GM18499 (cell line): ENCODE measurements at regions not wholly inside any gene's neighbourhood (a gene's known extent, or its start where the extent isn't known, plus 50 kb on each side); places are given as distances from the start of the nearest gene placed in this dataset.

Experiments used
- ATAC-seq: cut with Tn5 transposase; IDR thresholded peaks from one replicate; pipeline ENCODE4 v1.9.1; 2021; ENCODE audit warnings: moderate number of reproducible peaks; ENCODE audit not compliant: insufficient read depth, unreplicated experiment

DNA sequence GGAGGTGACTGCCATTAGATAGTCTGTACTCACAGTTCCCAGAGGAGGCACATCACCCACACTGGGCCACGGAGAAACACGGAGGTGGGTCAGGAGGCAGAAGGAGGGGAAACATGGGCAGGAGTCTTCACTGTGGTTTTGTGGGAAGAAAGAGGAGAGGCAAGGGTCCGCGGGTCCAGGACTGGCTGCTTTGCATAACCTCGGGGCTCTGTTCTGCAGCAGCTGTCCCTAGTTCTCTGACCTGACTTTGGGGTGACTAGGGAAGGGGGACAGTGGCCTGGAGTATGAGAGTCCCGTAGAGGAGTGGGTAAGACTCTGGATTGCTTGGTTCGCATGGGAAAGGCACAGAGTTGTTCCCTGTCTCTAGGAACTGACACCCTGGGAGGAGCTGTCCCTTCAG, 238.3 kb upstream of the RAB6C start:
- no peak for ATAC-seq

DNA sequence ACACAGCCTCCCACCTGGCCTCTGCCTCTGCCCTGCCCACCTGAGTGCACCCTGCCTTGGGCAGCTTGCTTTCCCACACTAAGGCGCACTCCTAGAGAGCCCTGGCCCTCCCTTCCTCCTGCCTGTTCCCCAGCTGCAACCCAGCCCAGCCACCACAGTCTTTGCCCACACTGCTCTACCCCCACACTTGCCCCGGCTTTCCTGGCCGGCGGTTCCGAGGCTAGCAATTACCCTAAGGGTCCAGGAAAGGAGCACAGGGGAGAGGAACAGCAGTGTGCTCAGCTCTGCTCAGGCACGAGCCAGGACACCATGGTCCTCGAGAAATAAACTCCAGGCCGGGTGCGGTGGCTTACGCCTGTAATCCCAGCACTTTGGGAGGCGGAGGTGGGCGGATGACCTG, 237.8 kb upstream of the RAB6C start:
- ATAC-seq, result no peak

DNA sequence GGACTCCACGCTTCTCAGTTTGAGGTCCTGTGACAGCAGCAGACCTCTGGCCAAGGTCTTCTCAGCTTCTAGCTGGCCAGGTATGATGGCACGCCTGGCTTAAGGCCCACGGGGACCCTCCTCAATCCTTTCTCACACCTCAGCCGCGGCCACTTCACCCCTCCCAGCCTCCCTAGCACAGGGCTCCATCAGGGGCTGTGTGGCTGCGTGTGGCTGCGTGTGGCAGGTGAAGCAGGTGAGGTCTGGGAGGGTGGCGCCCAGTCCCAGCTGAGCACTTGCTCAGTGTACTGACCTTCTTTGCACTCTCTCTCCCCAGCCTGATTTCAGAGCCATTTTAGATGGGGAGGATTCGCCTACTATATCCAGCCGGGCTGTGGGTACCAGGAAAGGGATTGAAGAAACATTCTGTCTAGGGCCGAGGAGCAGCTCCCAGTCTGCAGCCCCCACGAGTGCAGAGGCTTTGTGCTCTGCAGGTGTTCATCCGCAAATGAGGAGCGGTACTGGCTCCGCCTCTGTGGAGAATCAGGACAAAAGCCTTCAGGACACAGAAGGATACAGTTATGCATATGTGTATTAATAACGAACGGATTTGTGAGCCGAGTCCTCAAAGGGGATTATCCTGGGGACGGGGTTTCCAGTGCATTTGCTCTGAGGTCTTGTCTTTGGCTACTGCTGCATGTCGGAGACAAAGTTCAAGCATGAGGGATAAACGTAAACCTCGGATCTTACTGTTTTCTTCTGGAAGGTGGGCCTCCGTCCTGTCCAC, 236.9 kb upstream of the RAB6C start:
- ATAC-seq, result no peak

DNA sequence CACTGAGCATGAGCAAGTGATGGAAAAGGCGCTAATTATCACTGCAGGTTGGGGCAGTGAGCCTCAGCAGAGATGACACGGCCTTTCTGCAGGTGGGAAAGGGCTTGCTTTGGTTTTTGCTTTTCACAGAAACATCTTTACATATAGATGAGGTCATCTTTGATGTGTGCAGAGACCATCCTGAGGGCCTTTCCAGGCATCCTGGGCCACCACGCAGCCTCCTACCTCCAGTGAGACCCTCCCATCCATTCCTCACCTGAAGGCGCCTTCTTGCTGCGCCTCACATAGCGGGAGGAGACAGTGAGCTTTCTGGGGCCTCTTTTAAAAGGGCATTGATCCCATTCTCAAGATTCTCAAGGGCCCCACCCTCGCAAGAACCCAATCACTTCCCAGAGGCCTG, 235.3 kb upstream of the RAB6C start:
- ATAC-seq, result no peak

DNA sequence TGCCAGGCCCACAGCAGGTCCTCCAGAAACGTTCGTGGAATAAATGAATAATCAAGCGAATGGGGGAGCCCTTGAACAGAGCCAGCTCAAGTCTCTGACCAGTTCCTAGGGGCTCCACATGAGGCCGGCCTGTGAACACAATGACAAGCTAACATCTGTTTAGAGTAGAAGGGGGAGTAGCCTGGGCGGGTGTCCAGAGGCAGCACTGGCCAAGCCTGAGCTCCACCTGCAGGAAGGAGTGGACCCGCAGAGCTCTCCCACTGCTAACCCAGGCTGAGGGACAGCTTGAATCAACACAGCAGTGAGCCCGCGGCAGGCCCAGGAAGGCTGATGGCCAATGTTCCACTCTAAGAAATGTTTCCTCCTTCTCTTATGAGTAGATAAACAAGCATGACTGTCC, 234.8 kb upstream of the RAB6C start:
- ATAC-seq, result no peak

DNA sequence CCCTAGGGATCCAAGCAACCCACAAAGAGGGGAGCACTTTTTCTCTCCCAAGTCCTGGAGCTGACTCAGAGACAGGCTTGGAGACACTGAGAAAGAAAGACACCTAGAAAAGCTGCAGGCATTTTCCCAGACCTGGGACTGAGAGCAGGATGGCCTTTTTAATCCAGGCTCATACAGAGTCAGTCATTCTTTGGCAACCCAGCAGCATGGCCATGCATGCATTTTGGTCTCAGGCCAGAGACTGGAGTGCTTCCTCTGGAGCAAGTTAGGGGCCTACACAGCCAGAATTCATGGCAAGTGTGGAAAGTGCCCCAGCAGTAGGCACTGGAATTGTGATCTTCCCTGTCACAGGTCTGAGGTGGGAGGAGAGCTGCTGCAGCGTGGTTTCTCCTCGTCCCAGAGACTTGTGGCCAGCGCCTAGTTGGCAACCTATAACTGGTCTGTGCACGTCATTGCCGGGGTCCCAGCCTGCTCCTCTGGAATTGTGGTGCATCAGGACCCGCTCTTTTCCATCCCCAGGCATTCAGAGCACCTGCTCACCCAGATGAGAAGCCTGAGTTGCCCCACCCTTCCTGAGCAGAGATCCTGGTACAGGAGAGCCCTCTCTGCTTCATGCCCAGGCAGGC, 231.9 kb upstream of the RAB6C start:
- ATAC-seq, result no peak

DNA sequence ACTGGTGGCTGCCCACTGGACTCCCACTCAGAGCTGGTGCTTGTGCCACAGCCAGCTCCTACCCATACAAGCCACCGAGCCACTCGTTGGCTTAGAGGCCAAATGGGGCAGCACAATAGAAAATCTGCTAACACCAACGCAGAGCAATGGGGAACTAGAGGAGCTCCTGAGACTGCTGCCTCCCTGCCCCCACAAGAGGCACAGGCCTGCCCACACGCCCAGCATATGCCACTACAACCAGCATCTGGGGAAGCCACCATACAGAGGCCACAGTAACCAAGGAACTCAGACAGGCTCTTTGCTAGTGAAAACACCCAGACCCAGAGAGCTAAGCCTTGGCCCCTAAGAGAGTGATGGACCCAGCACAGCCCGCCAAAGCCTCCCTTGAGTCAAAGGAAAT, 231.2 kb upstream of the RAB6C start:
- ATAC-seq, result no peak

DNA sequence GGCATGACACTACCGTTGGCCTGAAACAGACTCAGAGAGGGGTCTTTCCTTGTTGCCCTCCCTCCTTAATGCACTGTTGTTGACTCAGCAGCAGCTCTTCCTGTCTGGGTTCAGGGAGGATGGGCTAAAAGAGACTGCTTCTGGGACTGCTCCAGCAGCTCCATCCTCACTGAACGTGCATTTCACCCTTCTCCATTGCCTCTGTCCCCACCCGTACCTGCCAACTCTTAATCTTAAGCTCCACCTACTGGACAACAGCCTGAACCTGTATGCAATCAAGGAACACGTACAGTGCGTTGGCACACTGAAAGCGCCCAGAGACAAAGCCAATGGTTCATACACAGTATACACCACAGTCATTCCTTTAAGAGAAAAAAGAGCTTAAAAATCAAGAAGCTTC, 230.8 kb upstream of the RAB6C start:
- no peak for ATAC-seq

DNA sequence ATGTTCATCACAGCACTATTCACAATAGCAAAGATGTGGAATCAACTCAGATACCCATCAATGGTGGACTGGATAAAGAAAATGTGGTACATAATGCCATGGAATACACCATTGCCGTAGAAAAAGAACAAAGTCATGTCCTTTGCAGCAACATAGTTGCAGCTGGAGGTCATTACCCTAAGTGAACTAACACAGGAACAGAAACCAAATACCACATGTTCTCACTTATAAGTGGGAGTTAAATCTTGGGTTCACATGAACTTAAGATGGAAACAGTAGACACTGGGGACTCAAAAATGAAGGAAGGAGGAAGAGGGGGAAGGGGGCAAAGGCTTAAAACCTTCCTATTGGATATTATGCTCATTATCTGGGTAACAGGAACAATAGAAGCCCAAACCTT, 228.1 kb upstream of the RAB6C start:
- ATAC-seq, result no peak

DNA sequence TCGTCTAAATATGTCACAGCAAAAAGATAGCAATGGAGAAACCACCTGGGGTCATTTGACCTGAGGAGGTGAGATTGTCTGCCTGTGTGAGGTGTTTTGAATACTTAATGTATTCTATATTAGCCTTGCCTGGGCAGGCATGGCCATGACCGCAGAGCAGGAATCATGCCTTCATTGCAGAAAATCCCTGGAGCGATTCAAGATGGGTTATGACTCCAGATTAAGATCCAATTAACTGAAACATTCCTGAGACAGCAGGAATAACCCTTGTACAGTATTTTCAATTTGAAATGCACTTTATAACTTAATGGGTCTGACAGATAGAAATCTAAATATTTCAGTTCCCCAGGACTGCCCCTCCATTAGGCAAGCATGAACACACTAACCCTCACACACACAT, 227.3 kb upstream of the RAB6C start:
- no peak for ATAC-seq

DNA sequence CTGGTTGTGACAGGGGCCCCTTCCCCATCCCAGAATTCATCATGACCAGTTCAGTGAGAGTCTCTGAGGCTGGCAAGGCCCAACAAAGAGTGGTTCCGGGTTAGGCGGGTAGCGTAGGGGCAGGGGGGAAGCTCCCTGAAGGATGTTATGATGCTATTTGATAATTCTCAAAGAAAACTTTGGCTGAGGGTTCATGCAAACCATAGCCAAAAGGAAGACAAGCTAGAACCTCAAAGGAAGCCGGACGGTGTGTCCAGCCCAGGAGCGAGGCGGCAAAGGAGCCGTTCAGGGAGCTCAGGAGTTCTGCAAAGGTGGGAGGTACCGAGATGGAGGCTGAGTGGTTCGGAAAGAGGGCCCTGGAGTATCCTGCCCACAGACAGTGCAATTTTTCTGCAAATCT, 226.8 kb upstream of the RAB6C start:
- ATAC-seq, result no peak

DNA sequence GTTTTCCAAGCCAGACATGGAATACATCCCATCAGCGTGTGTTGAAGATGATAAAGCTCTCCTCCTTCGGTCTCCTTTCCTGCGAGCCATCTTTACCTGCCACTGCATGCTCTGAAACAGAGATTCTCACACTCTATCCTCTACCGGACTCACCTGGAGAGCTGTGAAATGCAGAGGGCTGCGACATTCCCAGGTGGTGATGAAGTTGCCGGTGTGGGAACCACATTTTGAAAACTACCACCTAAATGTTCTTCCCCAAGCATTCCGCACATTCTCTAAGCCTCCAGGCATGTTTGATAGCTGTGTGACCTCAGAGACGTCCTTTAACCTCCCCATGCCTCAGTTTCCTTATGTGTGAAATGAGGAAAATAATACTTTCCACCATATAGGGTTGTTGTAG, 226.2 kb upstream of the RAB6C start:
- no peak for ATAC-seq

DNA sequence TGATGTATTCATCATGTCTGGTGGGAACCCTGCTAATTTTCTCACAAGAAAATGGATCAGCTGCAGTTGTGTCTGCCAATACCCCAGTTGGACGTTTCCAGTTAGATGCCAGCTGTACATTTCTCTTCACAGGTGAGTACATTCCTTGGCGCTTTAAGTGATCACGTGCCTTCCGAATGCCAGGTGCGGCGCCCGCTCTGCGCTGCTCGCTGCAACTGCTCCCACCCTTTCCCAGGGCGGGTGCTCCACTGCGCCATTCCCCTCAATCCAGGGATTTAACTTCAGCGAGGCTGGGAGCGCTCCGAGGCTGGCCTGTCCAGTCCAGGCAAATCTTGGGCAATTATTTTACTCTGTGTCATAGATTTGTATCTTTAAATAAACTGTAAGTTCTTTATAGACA, 225.0 kb upstream of the RAB6C start:
- ATAC-seq, result no peak

DNA sequence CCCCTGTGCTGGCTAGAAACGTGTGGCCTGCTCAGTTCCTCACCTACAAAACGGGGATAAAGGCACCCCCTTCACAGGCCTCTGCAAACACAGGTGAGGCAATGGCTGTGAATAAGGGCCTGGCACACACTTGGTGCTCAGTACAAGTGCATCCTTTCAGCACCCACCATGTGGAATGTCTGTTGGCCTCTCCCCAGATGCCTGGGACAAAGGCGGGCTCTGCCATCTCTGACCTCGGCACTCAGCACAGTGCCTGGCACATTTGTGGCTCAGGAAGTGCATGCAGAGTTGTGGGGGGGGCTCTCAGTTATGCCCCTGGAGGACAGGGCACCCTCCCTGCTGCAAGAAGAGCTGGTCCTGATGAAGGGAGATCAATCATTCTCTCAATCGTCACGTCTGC, 224.6 kb upstream of the RAB6C start:
- no peak for ATAC-seq

DNA sequence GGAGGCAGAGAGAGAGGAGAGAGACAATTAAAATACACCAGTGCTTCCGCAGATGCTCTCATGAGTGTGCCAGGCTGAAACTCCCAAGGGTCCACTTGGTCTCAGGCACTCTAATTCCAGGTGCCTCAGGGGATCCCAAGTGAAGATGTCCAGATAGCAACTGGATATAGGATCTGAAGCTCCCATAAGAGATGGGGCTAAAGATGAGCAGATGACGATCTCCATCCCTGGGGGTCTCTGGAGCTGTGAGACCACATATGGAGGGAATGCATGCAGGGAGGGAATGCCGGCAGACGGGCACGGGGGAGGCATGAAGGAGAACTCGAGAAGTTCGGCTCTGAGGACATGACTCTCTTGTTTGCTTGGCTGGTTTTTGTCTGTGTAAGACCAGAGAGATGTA, 223.7 kb upstream of the RAB6C start:
- no peak for ATAC-seq

DNA sequence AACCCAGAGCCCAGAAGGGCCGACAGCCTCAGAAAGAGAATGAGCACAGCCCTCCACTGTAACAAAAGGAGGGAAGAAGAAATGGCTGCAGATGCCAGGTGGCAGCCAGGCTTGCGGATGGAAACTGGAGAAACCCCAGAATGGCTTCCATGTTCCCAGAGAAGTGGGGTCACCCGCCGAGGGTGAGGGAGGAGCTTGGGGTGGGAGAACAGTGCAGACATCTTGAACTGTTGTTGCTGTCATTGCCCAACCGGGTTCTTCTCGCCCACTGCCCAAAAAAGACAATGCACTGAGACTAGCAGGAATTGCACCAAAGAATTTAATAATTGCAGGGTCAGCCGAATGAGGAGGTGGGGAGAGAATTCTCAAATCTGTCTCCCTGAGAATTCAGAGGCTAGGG, 223.2 kb upstream of the RAB6C start:
- no peak for ATAC-seq

DNA sequence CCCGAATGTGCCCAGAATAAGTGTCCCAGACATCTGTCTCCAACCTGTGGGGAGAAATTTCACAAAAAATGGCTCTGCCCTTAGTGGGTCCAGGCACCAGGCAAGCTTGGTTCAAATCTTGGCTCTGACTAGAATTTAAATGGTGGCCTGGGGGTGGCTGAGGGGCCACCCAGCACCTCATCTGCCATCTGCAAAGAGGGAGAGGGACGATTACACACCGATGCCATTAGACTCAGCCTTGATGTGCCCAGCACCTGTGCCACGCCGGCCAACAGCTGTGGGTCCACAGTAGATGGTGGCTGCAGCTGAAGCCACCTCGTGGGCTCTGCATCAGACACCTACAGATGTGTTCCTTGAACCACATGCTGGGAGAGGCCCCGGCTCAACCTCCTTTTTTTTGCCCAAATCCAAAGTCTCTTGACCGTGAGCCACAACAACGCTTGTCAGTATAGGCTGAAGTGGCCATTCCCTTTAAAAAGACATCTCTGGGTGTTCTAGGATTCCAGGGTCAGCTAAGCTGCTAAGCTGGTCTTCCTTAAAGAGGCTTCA, 222.0 kb upstream of the RAB6C start:
- ATAC-seq, result no peak

DNA sequence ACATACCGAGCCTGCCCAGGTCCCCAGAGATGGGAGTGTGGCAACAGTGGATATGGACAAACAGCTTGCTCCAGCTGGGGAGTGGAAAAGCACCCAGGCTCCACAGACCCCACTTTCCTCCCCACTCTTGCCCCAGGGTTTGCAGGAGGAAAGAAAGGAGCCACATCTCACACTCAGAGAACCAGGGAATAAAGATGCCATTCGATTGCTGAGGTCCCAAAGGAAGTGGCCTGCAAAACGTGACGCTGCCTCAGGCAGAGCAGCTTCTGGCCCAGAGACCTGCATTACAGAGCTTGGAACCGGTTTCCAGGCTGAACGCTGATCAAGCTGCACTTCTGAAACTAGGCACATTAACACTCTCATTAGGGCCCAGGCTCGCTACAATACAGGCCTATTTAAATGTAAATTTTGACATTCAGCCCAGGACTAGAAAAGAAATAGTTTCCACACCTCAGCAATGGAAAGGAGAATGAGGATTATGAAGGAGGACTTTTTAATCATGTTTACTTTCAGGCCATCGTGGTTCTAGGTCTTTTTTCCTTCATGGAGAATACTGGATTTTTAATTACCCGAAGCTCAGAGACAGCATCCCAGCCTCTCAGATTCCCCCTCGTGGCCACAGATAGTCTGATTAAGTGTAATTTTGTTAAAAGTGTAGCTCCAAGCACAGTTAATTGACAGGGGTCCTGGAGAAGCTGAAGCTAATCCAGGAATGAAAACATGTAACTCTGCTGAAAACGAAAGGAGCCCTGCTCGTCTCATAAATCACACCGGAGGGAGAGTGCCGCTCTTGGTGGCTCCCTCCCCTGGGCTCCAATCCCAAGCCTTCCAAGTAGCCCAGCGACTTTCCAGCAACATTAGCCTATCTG, 221.3 kb upstream of the RAB6C start:
- no peak for ATAC-seq

DNA sequence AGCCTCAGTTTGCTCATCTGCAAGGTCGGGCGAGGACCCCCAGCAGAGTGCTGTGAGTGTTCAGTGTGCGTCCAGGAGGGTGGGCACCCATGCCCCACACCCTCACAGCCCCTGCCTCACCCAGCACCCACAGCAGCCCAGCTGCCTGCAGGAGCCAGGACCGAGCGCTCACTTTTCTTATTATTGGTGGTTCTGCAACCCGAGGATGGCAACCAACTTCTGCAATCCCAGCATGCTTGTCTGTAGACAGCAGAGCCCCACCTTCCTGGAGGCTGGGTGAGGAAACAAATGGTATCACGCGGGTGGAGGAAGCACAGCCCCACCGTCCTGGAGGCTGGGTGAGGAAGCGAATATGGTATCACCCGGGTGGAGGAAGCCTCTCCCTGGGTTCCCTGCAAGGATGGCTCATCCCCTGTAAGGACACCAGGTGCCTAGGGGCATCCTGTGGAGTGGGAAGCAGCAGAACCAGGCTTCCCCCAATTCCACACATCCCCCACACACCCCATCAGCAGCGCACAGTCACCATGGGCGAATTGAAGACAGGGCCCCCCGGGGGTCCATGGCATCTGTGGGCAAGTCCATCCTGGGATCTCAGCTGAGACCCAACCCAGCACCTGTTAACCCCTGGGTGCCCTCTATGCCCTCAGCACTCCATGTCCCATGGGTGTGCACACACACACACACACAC, 220.5 kb upstream of the RAB6C start:
- no peak for ATAC-seq

DNA sequence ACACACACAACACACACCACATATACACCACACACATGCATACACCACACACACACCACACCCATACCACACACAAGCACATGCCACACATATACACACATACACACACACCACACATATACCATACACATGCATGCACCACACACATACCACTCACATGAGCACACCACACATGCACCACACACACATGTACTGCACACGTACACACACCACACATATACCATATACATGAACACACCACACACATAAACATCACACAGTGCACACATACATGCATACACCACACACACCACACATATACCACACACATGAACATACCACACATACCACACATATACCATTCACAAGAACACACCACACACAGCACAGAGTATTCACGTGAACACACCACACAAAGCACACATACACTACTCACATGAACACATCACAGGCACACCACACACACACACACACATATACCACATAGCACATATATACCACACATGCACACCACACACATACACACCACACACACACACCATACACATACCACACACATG, 219.9 kb upstream of the RAB6C start:
- no peak for ATAC-seq
